ENCODE measurements at regions not wholly inside any gene's neighbourhood (a gene's known extent, or its start where the extent isn't known, plus 50 kb on each side); places are given as distances from the start of the nearest gene placed in this dataset.
A peak's percentile ranks its signal among the peaks of the same experiment; 100 is the strongest.

DNA sequence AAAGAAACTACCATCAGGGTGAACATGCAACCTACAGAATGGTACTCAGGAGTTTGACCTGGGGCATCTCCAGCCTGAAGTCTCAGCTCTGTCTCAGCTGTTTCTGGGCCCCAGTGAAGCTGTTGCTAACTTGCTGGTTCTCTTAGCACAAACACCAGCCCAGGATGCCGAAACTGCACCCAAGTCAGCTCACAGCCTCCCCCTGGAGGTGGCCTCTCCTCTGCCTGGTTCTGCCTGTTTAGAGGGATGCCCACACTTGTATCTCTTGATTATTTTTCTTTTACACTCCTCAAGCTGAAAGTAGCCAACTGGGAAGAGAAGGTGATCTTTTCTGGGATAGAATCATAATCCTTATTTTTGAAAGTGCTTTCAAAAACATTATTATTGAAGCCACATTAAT is 289.0 kb upstream of the RASGRP1 start:
- no peak overlapping the region for H3K27ac ChIP-seq
- no peak overlapping the region for H3K4me3 ChIP-seq
- H3K27me3 ChIP-seq: no peaks in the 10 kb centered on the region
- H3K4me1 ChIP-seq: no peaks in the 10 kb centered on the region
- TF ChIP-seq, protein P1, sequence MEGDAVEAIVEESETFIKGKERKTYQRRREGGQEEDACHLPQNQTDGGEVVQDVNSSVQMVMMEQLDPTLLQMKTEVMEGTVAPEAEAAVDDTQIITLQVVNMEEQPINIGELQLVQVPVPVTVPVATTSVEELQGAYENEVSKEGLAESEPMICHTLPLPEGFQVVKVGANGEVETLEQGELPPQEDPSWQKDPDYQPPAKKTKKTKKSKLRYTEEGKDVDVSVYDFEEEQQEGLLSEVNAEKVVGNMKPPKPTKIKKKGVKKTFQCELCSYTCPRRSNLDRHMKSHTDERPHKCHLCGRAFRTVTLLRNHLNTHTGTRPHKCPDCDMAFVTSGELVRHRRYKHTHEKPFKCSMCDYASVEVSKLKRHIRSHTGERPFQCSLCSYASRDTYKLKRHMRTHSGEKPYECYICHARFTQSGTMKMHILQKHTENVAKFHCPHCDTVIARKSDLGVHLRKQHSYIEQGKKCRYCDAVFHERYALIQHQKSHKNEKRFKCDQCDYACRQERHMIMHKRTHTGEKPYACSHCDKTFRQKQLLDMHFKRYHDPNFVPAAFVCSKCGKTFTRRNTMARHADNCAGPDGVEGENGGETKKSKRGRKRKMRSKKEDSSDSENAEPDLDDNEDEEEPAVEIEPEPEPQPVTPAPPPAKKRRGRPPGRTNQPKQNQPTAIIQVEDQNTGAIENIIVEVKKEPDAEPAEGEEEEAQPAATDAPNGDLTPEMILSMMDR (IDR thresholded peaks at IDR 0.05): peak; percentile 19
- intact Hi-C loops (cut with DNase I): no loop called here
- H3K36me3 ChIP-seq: no peaks in the 10 kb centered on the region
- ATAC-seq (no peak), DNase-seq (no peak)
- H3K9me3 ChIP-seq: no peaks in the 10 kb centered on the region

GRCh38 chr15:38854506-38854905 is 289.9 kb upstream of the RASGRP1 start:
- intact Hi-C loops (cut with DNase I): no loop called here

DNA sequence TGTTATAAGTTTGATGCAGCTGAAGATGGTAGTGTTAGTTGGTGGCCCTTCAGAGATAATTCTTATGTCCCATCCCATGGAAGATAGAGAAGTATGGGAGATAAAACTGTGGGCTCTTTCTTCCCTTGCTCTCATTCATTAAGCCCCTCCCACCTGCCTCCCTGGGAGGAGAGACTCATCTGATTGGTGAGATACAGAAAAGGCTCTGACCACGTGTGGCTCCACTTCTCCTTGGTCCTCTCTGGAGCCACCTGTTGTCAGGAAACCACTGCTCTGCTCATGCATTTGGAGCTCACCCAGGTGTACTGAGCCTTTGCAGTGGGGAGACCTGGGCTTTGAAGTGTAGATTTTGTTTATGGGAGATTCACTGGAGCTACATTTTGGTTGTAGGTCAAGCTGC is 293.2 kb upstream of the RASGRP1 start:
- no peaks in the 10 kb centered on the region for H3K27me3 ChIP-seq
- DNase-seq (no peak), ATAC-seq (no peak)
- H3K9me3 ChIP-seq: no peaks in the 10 kb centered on the region
- TF ChIP-seq, protein P1 (IDR thresholded peaks at IDR 0.05): no peak
- no peaks in the 10 kb centered on the region for H3K4me1 ChIP-seq
- H3K27ac ChIP-seq: no peak overlapping the region
- intact Hi-C loops (cut with DNase I): no loop called here
- H3K4me3 ChIP-seq: no peak overlapping the region
- no peaks in the 10 kb centered on the region for H3K36me3 ChIP-seq

More at GRCh38 chr15:38854506-38854905, 289.9 kb upstream of the RASGRP1 start:
- DNase-seq: no peak
- Histone ChIP-seq H3K36me3 (no peaks in the 10 kb centered on the region), H3K4me3 (no peak overlapping the region), H3K9me3 (no peaks in the 10 kb centered on the region), H3K27me3 (no peaks in the 10 kb centered on the region), H3K27ac (no peak overlapping the region), H3K4me1 (no peaks in the 10 kb centered on the region)
- TF ChIP-seq, protein P1 (IDR thresholded peaks at IDR 0.05): no peak
- ATAC-seq: no peak

DNA sequence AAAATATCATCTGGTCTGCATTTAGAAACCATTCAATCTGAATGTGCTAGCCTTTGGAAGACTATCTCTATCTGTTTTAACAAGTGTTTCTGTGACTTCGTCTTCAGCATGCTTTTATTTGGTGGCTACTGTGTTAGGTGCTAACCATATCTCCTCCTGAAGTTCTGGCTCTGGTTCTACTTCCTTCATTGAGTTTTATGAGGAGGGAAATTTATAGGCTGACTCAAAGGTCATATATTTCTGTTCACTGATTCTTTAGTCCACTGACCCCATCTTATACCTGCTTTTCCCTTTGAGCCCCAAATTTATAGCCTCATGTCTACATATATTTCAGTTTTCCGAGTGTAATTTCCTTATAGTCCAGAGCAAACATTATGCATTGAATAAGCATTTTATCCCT is 295.0 kb upstream of the RASGRP1 start:
- TF ChIP-seq, protein P1 (IDR thresholded peaks at IDR 0.05): no peak
- no peaks in the 10 kb centered on the region for H3K27me3 ChIP-seq
- no peak overlapping the region for H3K4me3 ChIP-seq
- H3K9me3 ChIP-seq: no peaks in the 10 kb centered on the region
- H3K4me1 ChIP-seq: peaks cover 4% of the 10 kb centered on the region
- intact Hi-C loops (cut with DNase I): no loop called here
- ATAC-seq: no peak
- DNase-seq: no peak
- H3K27ac ChIP-seq: no peak overlapping the region
- no peaks in the 10 kb centered on the region for H3K36me3 ChIP-seq

- Histone ChIP-seq H3K27ac (no peak overlapping the region), H3K27me3 (no peaks in the 10 kb centered on the region), H3K4me3 (no peak overlapping the region), H3K36me3 (no peaks in the 10 kb centered on the region), H3K9me3 (no peaks in the 10 kb centered on the region), H3K4me1 (peaks cover 5% of the 10 kb centered on the region)
- peak; percentile 57 for ATAC-seq
- TF ChIP-seq, protein P1 (IDR thresholded peaks at IDR 0.05): no peak
- DNase-seq: no peak
- intact Hi-C loops (cut with DNase I): no loop called here
Observed at GRCh38 chr15:38860253-38860652, 295.6 kb upstream of the RASGRP1 start.

DNA sequence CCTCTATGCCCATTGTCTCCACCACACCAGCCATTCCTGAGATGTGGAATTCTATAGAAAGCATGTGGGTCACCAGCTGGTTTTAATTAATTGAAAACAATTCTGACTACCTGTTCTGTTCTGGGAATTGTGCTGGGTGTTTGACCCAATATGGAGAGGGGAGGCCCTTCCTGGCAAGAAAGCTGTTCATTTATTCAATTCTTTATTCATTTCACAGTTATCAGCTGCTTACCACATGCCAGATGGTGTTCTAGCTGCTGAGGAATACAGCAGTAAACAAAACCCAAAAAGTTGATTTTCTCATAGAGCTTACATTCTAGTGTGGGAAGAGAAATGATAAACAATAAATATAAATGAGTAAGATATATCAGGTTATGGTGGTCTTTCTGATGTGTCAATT is 296.1 kb upstream of the RASGRP1 start:
- Histone ChIP-seq H3K4me3 (no peak overlapping the region), H3K27ac (no peak overlapping the region), H3K36me3 (no peaks in the 10 kb centered on the region), H3K27me3 (no peaks in the 10 kb centered on the region), H3K9me3 (no peaks in the 10 kb centered on the region), H3K4me1 (peaks cover 5% of the 10 kb centered on the region)
- no peak for ATAC-seq
- intact Hi-C loops (cut with DNase I): no loop called here
- TF ChIP-seq, protein P1 (IDR thresholded peaks at IDR 0.05): no peak
- no peak for DNase-seq
